B cell (primary cell): ENCODE measurements at regions not wholly inside any gene's neighbourhood (a gene's known extent, or its start where the extent isn't known, plus 50 kb on each side); places are given as distances from the start of the nearest gene placed in this dataset.
A peak's percentile ranks its signal among the peaks of the same experiment; 100 is the strongest.

Experiments used
- ATAC-seq: fragments of 200-7000 bp; cut with Tn5 transposase; one replicate; pipeline ENCODE4 v1.10.0; 2021; ENCODE audit warnings: low read depth, mild to moderate bottlenecking, moderate number of reproducible peaks, moderate library complexity
- CTCF ChIA-PET: fragments of 350-600 bp; sonication (Branson Sonifier 250); formaldehyde crosslinking; loops from one replicate; lab custom pipeline; 2021; ENCODE audit warnings: antibody characterized with exemption, inconsistent platforms; lab: Charles Lee
- POLR2A ChIA-PET: fragments of 350-600 bp; sonication (Branson Sonifier 250); formaldehyde crosslinking; loops from one replicate; lab custom pipeline; 2021; ENCODE audit warnings: antibody characterized with exemption; lab: Charles Lee
- DNase-seq: peaks from one replicate; pipeline ENCODE4 v3.0.0; 2013
- H2AFZ ChIP-seq: 2 replicates; pipeline ENCODE4 v1.6.1; 2012; ENCODE audit warnings: mild to moderate bottlenecking, low read depth, low read length; ENCODE audit not compliant: insufficient read depth, poor library complexity, severe bottlenecking
- H3K27ac ChIP-seq, 2 donors: 1 replicate in 1 of 2; 2 replicates in 1 of 2; pipeline ENCODE4 v1.5.1; 2012 to 2013; ENCODE audit warnings: low read length in 2 of 2, mild to moderate bottlenecking in 2 of 2, moderate library complexity in 1 of 2
- H3K27me3 ChIP-seq, 4 experiments: fragments of 200-600 bp in 1 of 4; sonication (generic) in 1 of 4; replicated peaks in 1 of 4; 1 replicate in 2 of 4; 2 replicates in 2 of 4; pipeline versions ENCODE4 v1.6.1 to v1.7.0; 2013 to 2016; ENCODE audit warnings: low read length in 3 of 4, mild to moderate bottlenecking in 2 of 4, mixed read lengths in 1 of 4, moderate library complexity in 1 of 4; ENCODE audit not compliant: insufficient read depth in 4 of 4, control insufficient read depth in 3 of 4; ENCODE audit errors: control extremely low read depth in 1 of 4
- H3K36me3 ChIP-seq, 2 experiments: replicated peaks in 1 of 2; 1 replicate in 1 of 2; 2 replicates in 1 of 2; pipeline versions ENCODE4 v1.6.1 to v1.7.1; 2013; ENCODE audit warnings: low read length in 1 of 2; ENCODE audit not compliant: insufficient read depth in 2 of 2, control insufficient read depth in 1 of 2; ENCODE audit errors: control extremely low read depth in 1 of 2, extremely low read depth in 1 of 2
- H3K4me1 ChIP-seq, 2 donors: fragments of 200-600 bp in 1 of 2; sonication (generic) in 1 of 2; 1 replicate in 1 of 2; 2 replicates in 1 of 2; pipeline versions ENCODE4 v1.5.1 to v1.6.1; 2013 to 2017; ENCODE audit warnings: low read length in 2 of 2; ENCODE audit not compliant: control insufficient read depth in 2 of 2, insufficient read depth in 2 of 2
- H3K4me2 ChIP-seq: replicated peaks from 2 replicates; pipeline ENCODE3; 2012; ENCODE audit warnings: mild to moderate bottlenecking, low read depth, low read length; ENCODE audit not compliant: poor library complexity, severe bottlenecking
- H3K4me3 ChIP-seq, 5 experiments: fragments of 200-600 bp in 1 of 5; sonication (generic) in 1 of 5; 1 replicate in 3 of 5; 2 replicates in 2 of 5; pipeline versions ENCODE4 v1.5.1 to v1.7.0; 2011 to 2016; ENCODE audit warnings: low read length in 4 of 5, mild to moderate bottlenecking in 4 of 5, low read depth in 2 of 5, control low read depth in 1 of 5, moderate library complexity in 1 of 5; ENCODE audit not compliant: insufficient read depth in 1 of 5; ENCODE audit errors: control extremely low read depth in 1 of 5, extremely low read depth in 1 of 5
- H3K79me2 ChIP-seq: fragments of 200-600 bp; sonication (generic); one replicate; pipeline ENCODE4 v1.6.0; 2016; ENCODE audit warnings: low read length; ENCODE audit not compliant: control insufficient read depth, insufficient read depth
- H3K9ac ChIP-seq: fragments of 200-600 bp; sonication (generic); 2 replicates; pipeline ENCODE4 v1.6.1; 2017; ENCODE audit warnings: mild to moderate bottlenecking, low read length, moderate library complexity
- H3K9me3 ChIP-seq, 3 donors: one replicate each; pipeline versions ENCODE4 v1.6.1 to v1.7.1; 2013; ENCODE audit warnings: low read length in 2 of 3; ENCODE audit not compliant: control insufficient read depth in 2 of 3, insufficient read depth in 1 of 3; ENCODE audit errors: control extremely low read depth in 1 of 3
- H4K20me1 ChIP-seq: 2 replicates; pipeline ENCODE4 v1.6.0; 2012; ENCODE audit warnings: mild to moderate bottlenecking, low read length; ENCODE audit not compliant: insufficient read depth, control insufficient read depth, poor library complexity, severe bottlenecking
- H3K27ac Mint-ChIP-seq: one replicate; pipeline ENCODE4 v1.8.0; 2021; ENCODE audit warnings: mixed read lengths
- H3K27me3 Mint-ChIP-seq: one replicate; pipeline ENCODE4 v1.8.0; 2021; ENCODE audit warnings: mixed read lengths
- H3K4me1 Mint-ChIP-seq: one replicate; pipeline ENCODE4 v1.8.0; 2021; ENCODE audit warnings: mixed read lengths
- H3K4me3 Mint-ChIP-seq: one replicate; pipeline ENCODE4 v1.8.0; 2021; ENCODE audit warnings: mixed read lengths
- H3K9me3 Mint-ChIP-seq: one replicate; pipeline ENCODE4 v1.8.0; 2022; ENCODE audit warnings: mixed read lengths; ENCODE audit not compliant: insufficient read depth
- CTCF ChIP-seq: fragments of 200-600 bp; IDR thresholded peaks from one replicate; pipeline ENCODE4 v1.8.0; 2022; ENCODE audit warnings: antibody characterized with exemption, mild to moderate bottlenecking
- EZH2 ChIP-seq: IDR thresholded peaks from 2 replicates; pipeline ENCODE4 v1.6.1; 2012; ENCODE audit warnings: borderline replicate concordance, low read depth, mild to moderate bottlenecking, moderate library complexity, low read length; ENCODE audit not compliant: insufficient read depth, poor library complexity, severe bottlenecking
- WGBS: methylation state at CpG from one replicate; pipeline ENCODE4 v1.1.5; 2013; ENCODE audit warnings: missing lambda C conversion rate; ENCODE audit not compliant: insufficient coverage; 5-methylcytosine and 5-hydroxymethylcytosine counted together
- intact Hi-C: fragments of 100-400 bp; cut with micrococcal nuclease; formaldehyde crosslinking; loops from one replicate; pipeline ENCODE4 v1.10.0; 2022

DNA sequence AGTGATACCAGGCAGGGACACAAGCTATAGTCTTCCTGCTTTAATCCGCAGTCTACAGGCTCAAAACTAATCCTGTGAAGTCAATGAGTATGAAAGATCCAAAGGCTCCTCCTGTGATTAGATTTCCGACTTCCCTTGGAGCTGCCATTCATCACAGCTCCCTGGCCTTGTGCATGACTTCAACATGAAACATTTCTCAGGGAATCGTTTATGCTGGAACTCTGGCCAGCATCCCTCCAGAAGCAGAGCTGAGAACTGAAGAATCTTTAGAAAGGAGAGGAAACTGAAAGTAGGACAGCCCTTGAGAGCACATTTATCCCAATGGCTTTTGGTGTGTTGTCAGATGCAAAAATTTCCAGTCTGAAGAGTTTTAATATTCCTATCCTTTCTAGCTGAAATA, 84.3 kb upstream of the SESTD1 start:
- H3K4me1 ChIP-seq = peaks cover 35 to 40% of the 10 kb centered on the region in 2 donors
- H3K9me3 ChIP-seq = peaks cover 0 to 3% (median 0%) of the 10 kb centered on the region in 3 donors
- intact Hi-C loops = no loop called here
- TF ChIP-seq CTCF (no peak), EZH2 (no peak)
- H2AFZ ChIP-seq = no peak overlapping the region
- DNase-seq = no peak
- no peaks in the 10 kb centered on the region for H3K9me3 Mint-ChIP-seq
- POLR2A ChIA-PET = no interaction called here
- no peak overlapping the region for H3K27ac ChIP-seq
- H3K9ac ChIP-seq = no peak overlapping the region
- no peaks in the 10 kb centered on the region for H3K27me3 ChIP-seq
- H3K4me2 ChIP-seq = no peak overlapping the region
- H3K79me2 ChIP-seq = no peaks in the 10 kb centered on the region
- H3K4me3 Mint-ChIP-seq = no peak overlapping the region
- H3K4me1 Mint-ChIP-seq = peaks cover 47% of the 10 kb centered on the region
- no peaks in the 10 kb centered on the region for H3K27me3 Mint-ChIP-seq
- CTCF ChIA-PET = interaction anchor here (1.0 kb wide), 1 partner anchor 130 kb away, joined by 4 read pairs; no protein-coding TSS in a partner anchor
- no peak overlapping the region for H3K4me3 ChIP-seq
- no peak for ATAC-seq
- no peaks in the 10 kb centered on the region for H4K20me1 ChIP-seq
- WGBS = 100% methylated on average over 2 of the region's 3 CpGs
- no peaks in the 10 kb centered on the region for H3K36me3 ChIP-seq
- no peak overlapping the region for H3K27ac Mint-ChIP-seq

DNA sequence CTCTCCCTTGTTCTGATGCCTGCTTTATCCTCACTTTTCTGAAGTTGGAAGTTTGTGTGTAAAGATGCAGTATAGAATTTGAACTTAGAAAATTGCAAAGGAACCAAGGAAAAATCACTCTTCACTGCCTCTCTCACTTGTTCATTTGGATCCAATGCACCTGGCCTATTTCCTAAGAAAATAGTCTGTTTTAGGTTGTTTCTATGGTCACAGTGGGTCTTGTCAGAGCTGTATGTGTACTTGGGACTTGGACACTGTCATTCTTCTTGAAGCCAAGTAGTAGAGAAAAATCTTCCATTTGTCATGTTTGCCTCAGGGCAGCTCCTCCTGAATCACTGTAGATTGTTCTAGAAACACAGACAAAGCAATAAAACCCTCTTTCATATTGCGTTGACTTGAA, 80.3 kb upstream of the SESTD1 start:
- no peak for ATAC-seq
- Mint-ChIP-seq H3K27me3 (no peaks in the 10 kb centered on the region), H3K9me3 (no peaks in the 10 kb centered on the region), H3K27ac (no peak overlapping the region), H3K4me3 (no peak overlapping the region), H3K4me1 (peaks cover 26% of the 10 kb centered on the region)
- intact Hi-C loops = loop anchor here (5.0 kb wide), 1 partner anchor 83 kb away; the partner anchor contains the start of gene SESTD1
- Histone ChIP-seq H3K4me3 (no peak overlapping the region), H3K9me3 (no peaks in the 10 kb centered on the region), H3K4me2 (no peak overlapping the region), H3K27ac (no peak overlapping the region), H4K20me1 (no peaks in the 10 kb centered on the region), H3K79me2 (no peaks in the 10 kb centered on the region), H2AFZ (peak overlapping the region; percentile 8), H3K9ac (no peak overlapping the region), H3K36me3 (no peaks in the 10 kb centered on the region), H3K4me1 (peaks cover 15 to 19% of the 10 kb centered on the region in 2 donors), H3K27me3 (no peaks in the 10 kb centered on the region)
- no peak for DNase-seq
- ChIA-PET POLR2A (no interaction called here), CTCF (interaction anchor here (1.4 to 5.8 kb wide), 2 partner anchors 125 to 215 kb away, joined by 3 to 35 read pairs; no protein-coding TSS in a partner anchor)
- WGBS = no CpG with 5 or more reads among the region's 1 CpG
- TF ChIP-seq CTCF (no peak), EZH2 (no peak)
